Astrocyte of the cerebellum (primary cell): ENCODE measurements at regions not wholly inside any gene's neighbourhood (a gene's known extent, or its start where the extent isn't known, plus 50 kb on each side); places are given as distances from the start of the nearest gene placed in this dataset.
A peak's percentile ranks its signal among the peaks of the same experiment; 100 is the strongest.

ENCODE experiments used
- DNase-seq: peaks from one replicate; pipeline ENCODE4 v3.0.0-alpha.2; 2011; ENCODE audit warnings: low read depth
- H3K4me3 ChIP-seq: 2 replicates; pipeline ENCODE4 v1.5.1; 2011; ENCODE audit warnings: mild to moderate bottlenecking, low read depth, low read length, moderate library complexity
- in situ Hi-C: cut with HindIII; loops from 2 replicates; pipeline ENCODE4 v1.10.0; 2017; ENCODE audit warnings: low sequenced_read_pairs
- TF ChIP-seq, protein P1 (sequence below): IDR thresholded peaks from 2 replicates; pipeline ENCODE4 v1.5.1; 2012; ENCODE audit warnings: low read length, low read depth, moderate library complexity, mild to moderate bottlenecking; ENCODE audit errors: missing control alignments

DNA sequence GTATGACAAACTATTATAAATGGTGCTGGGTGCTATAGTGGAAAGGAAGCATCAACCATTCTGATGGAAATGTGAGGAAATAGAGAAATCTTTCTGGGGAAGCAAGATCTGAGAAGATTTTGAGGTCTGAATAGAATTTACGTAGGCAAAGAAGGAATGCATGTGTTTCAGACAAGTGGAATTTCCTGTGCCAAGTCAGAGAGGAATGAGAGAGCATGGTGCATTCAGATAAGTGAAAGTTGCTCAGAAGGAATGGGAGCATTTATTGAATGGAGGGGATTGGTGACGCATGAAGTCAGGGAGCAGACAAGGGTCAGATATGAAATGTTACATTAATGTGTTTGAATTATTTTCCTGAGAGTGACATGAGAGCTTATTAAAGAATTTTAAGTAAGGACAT, 725.5 kb downstream of the METTL15 start:
- H3K4me3 ChIP-seq, result no peak overlapping the region
- in situ Hi-C loops, result no loop called here
- DNase-seq, result peak; percentile 82
- TF ChIP-seq, protein P1, sequence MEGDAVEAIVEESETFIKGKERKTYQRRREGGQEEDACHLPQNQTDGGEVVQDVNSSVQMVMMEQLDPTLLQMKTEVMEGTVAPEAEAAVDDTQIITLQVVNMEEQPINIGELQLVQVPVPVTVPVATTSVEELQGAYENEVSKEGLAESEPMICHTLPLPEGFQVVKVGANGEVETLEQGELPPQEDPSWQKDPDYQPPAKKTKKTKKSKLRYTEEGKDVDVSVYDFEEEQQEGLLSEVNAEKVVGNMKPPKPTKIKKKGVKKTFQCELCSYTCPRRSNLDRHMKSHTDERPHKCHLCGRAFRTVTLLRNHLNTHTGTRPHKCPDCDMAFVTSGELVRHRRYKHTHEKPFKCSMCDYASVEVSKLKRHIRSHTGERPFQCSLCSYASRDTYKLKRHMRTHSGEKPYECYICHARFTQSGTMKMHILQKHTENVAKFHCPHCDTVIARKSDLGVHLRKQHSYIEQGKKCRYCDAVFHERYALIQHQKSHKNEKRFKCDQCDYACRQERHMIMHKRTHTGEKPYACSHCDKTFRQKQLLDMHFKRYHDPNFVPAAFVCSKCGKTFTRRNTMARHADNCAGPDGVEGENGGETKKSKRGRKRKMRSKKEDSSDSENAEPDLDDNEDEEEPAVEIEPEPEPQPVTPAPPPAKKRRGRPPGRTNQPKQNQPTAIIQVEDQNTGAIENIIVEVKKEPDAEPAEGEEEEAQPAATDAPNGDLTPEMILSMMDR, result no peak

DNA sequence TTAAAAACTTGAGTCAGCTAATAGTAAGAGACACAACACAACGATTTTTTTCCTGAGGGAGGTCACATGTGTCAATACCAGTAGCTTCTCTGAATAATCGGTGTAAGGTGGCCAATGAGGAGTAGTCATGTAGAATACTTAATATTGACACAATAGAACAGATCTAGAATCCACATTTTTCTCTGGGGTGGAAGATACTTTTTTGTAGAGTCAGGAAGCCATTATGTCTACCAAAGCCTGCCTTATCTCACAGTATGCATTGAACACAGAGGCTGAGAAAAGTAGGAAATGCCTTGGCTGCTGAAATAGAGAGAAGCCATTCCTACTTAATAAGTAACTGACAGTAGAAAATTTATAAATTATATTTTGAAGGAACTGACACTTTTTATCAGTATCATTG, 725.0 kb downstream of the METTL15 start:
- TF ChIP-seq, protein P1, result no peak
- H3K4me3 ChIP-seq, result no peak overlapping the region
- in situ Hi-C loops, result no loop called here
- no peak for DNase-seq

DNA sequence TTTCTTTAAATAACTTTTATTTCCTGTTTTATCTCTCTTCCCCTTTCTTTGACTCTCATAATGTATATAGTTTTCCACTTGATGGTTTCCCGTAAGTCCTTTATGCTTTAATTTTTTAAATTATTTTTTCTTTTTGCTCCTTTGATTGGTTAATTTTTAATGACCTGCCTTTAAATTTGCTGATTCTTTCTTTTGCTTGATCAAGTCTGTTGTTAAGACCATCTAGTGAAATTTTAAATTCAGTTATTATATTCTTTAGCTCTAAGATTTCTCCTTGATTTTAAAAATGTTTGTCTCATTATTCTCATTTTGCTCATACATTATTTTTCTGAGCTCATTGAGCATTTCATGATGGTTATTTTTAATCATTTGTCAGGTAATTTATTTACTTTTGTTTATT, 718.6 kb downstream of the METTL15 start:
- no peak for DNase-seq
- in situ Hi-C loops, result no loop called here
- H3K4me3 ChIP-seq, result no peak overlapping the region
- TF ChIP-seq, protein P1, result no peak

DNA sequence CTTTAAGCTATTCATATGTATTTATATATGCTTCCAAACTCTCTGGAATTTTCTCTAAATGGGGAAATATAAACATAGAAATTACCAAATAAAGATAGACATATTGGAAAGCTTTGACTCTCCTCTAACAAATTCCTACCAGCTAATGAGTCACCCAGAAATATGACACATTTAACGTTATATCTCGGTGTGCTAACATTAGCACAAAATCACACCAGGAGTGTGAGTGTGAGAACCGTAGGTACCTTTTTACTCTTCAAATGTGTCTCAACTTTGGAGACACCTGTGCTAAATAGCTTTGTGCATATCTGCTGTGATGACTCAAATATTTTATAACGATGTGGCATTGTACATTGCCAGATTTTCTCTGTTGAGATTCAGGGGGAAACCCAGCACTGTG, 714.4 kb downstream of the METTL15 start:
- TF ChIP-seq, protein P1, result no peak
- no peak for DNase-seq
- no peak overlapping the region for H3K4me3 ChIP-seq
- in situ Hi-C loops, result no loop called here

DNA sequence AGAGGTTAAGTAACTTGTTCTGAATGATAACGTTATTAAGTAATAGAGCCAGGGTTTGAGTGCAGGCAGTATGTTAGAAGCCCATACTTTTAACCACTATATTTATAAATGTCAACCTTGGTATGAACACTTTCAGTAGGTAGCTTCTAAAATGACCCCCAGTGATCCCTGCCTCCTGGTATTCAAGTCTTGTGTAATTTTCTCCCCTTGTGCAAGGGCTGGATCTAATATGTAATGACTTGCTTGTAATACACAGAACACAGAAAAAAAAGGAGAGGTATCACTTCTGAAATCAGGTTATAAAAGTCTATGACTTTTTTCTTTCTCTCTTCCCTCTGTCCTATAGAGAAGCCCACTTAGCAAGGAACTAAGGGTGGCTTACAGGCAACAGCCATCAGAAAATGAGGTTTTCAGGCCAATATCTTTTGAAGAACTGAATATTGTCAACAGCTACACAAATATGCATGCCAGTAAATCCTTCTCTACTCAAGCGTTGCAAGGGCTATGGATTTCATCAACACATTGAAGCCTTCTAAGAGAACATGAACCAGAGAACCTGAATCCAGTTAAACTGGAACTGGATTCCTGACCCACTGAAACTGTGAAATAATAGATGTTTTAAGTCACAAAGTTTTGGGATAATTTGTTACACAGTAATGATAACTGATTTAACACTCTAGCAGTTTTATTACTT, 712.3 kb downstream of the METTL15 start:
- in situ Hi-C loops, result no loop called here
- no peak for DNase-seq
- no peak overlapping the region for H3K4me3 ChIP-seq
- TF ChIP-seq, protein P1, result no peak

DNA sequence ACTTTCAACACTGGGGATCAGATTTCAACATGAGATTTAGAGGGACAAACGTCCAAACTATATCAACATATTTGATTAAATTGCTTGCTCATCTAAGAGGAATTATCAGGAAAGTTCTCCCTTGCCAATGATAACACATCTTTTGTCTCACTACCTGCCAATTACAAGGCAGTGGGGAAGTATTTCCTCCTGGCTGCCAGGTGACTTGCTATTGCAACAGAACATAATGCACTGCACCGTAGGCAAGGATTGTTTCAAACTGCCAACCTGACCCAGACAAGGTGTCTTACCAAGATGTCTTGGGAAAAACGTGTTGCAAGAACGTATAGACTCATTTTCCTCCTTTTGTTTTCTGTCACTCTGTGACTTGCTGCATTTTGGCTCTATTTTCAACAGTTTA, 711.6 kb downstream of the METTL15 start:
- H3K4me3 ChIP-seq, result no peak overlapping the region
- TF ChIP-seq, protein P1, result no peak
- in situ Hi-C loops, result no loop called here
- DNase-seq, result no peak

DNA sequence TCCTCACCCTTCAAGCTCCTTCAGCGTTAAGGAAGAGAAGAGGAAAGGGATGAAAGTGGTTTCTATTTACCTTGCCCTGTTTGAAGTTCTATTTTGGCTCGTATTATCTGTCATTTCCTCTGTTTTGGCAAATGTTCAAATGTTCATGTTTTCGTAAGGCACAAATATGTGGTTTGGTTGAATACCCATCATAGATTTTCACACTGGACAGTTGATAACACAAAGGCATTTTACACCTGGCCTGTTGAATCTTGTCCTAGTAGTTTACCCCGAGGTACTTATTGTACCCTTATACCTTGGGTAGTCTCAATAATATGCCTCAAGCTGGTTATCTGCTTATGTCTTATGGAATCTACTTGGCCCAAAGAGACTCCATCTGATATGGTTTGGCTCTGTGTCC, 706.9 kb downstream of the METTL15 start:
- TF ChIP-seq, protein P1, result no peak
- DNase-seq, result no peak
- no peak overlapping the region for H3K4me3 ChIP-seq
- in situ Hi-C loops, result no loop called here
